IMR-90 (cell line): ENCODE measurements at regions not wholly inside any gene's neighbourhood (a gene's known extent, or its start where the extent isn't known, plus 50 kb on each side); places are given as distances from the start of the nearest gene placed in this dataset.

Experiments used
- ATAC-seq: fragments of 200-7000 bp; cut with Tn5 transposase; 2 replicates; pipeline ENCODE4 v1.9.1; 2020; ENCODE audit warnings: low read depth, mild to moderate bottlenecking, moderate library complexity
- BruUV-seq: library from RNA; stranded (reverse); fragments of 400-500 nt; replicated peaks from 2 replicates; lab custom pipeline; 2021; lab: Mats Ljungman, UMichigan
- CTCF ChIA-PET: fragments of 300-600 bp; formaldehyde crosslinking; extraction: SDS; loops from one replicate; lab custom pipeline; 2021; ENCODE audit warnings: antibody characterized with exemption; lab: Yijun Ruan, JAX
- POLR2A ChIA-PET: fragments of 300-600 bp; sonication (Branson Sonifier 250); formaldehyde crosslinking; loops from one replicate; lab custom pipeline; 2022; ENCODE audit warnings: antibody characterized with exemption; ENCODE audit not compliant: unreplicated experiment; lab: Charles Lee
- DNase-seq: peaks from one replicate; pipeline ENCODE4 v3.0.0; 2013
- H2AFZ ChIP-seq: replicated peaks from 2 replicates; pipeline ENCODE3; 2013; ENCODE audit warnings: low read length, mild to moderate bottlenecking; ENCODE audit not compliant: poor library complexity
- H2AK5ac ChIP-seq: 2 replicates; pipeline ENCODE4 v1.6.1; 2013; ENCODE audit warnings: low read depth, low read length, inconsistent platforms
- H2AK9ac ChIP-seq: replicated peaks from 2 replicates; pipeline ENCODE3; 2013; ENCODE audit warnings: mild to moderate bottlenecking, low read depth, low read length, moderate library complexity; ENCODE audit not compliant: poor library complexity
- H2BK120ac ChIP-seq: 2 replicates; pipeline ENCODE4 v1.6.1; 2013; ENCODE audit warnings: low read depth, low read length, inconsistent platforms
- H2BK15ac ChIP-seq: 3 replicates; pipeline ENCODE4 v1.6.1; 2013; ENCODE audit warnings: low read depth, low read length, inconsistent platforms
- H2BK20ac ChIP-seq: 2 replicates; pipeline ENCODE4 v1.6.1; 2013; ENCODE audit warnings: low read depth, mild to moderate bottlenecking, inconsistent platforms, low read length, moderate library complexity
- H2BK5ac ChIP-seq: 2 replicates; pipeline ENCODE4 v1.6.1; 2013; ENCODE audit warnings: mild to moderate bottlenecking, low read depth, low read length, inconsistent platforms; ENCODE audit not compliant: poor library complexity, severe bottlenecking
- H3K14ac ChIP-seq: replicated peaks from 2 replicates; pipeline ENCODE4 v1.6.1; 2013; ENCODE audit warnings: low read depth, low read length, inconsistent platforms
- H3K18ac ChIP-seq: 2 replicates; pipeline ENCODE4 v1.6.1; 2013; ENCODE audit warnings: low read depth, low read length, control low read depth
- H3K23ac ChIP-seq: 2 replicates; pipeline ENCODE4 v1.6.1; 2013; ENCODE audit warnings: low read depth, low read length, inconsistent platforms
- H3K27ac ChIP-seq: 2 replicates; pipeline ENCODE4 v1.5.1; 2013; ENCODE audit warnings: mild to moderate bottlenecking, control low read depth, low read length; ENCODE audit not compliant: insufficient read depth
- H3K27me3 ChIP-seq: 2 replicates; pipeline ENCODE4 v1.6.1; 2013; ENCODE audit warnings: low read length; ENCODE audit not compliant: control insufficient read depth, insufficient read depth
- H3K36me3 ChIP-seq: 2 replicates; pipeline ENCODE4 v1.6.1; 2013; ENCODE audit warnings: low read length, mixed read lengths; ENCODE audit not compliant: control insufficient read depth, insufficient read depth
- H3K4ac ChIP-seq: 2 replicates; pipeline ENCODE4 v1.6.1; 2013; ENCODE audit warnings: low read depth, low read length, inconsistent platforms
- H3K4me1 ChIP-seq: 2 replicates; pipeline ENCODE4 v1.6.1; 2013; ENCODE audit warnings: low read length, mixed read lengths; ENCODE audit not compliant: control insufficient read depth, insufficient read depth
- H3K4me2 ChIP-seq: 2 replicates; pipeline ENCODE4 v1.6.1; 2013; ENCODE audit warnings: low read depth, mild to moderate bottlenecking, control low read depth, low read length, moderate library complexity
- H3K4me3 ChIP-seq: 2 replicates; pipeline ENCODE4 v1.5.1; 2013; ENCODE audit warnings: low read depth, mild to moderate bottlenecking, control low read depth, low read length, moderate library complexity; ENCODE audit not compliant: insufficient read depth
- H3K56ac ChIP-seq: 2 replicates; pipeline ENCODE4 v1.6.1; 2013; ENCODE audit warnings: low read length, inconsistent platforms; ENCODE audit not compliant: insufficient read depth; ENCODE audit errors: extremely low read depth
- H3K79me1 ChIP-seq, 2 experiments: 2 replicates each; pipeline ENCODE4 v1.6.1; 2013; ENCODE audit warnings: low read length in 2 of 2, inconsistent platforms in 1 of 2, low read depth in 1 of 2
- H3K9ac ChIP-seq: 2 replicates; pipeline ENCODE4 v1.6.1; 2013; ENCODE audit warnings: low read depth, low read length, control low read depth
- H3K9me1 ChIP-seq: 2 replicates; pipeline ENCODE4 v1.6.1; 2013; ENCODE audit warnings: low read length, inconsistent platforms; ENCODE audit not compliant: insufficient read depth
- H3K9me3 ChIP-seq: 2 replicates; pipeline ENCODE4 v1.6.1; 2013; ENCODE audit warnings: low read length; ENCODE audit not compliant: control insufficient read depth, insufficient read depth
- H4K20me1 ChIP-seq: 2 replicates; pipeline ENCODE4 v1.6.1; 2013; ENCODE audit warnings: low read length, inconsistent platforms; ENCODE audit not compliant: insufficient read depth
- H4K5ac ChIP-seq: 2 replicates; pipeline ENCODE4 v1.6.1; 2013; ENCODE audit warnings: mild to moderate bottlenecking, low read depth, low read length, control low read depth
- H4K8ac ChIP-seq, 2 experiments: 2 replicates each; pipeline ENCODE4 v1.6.1; 2013; ENCODE audit warnings: low read depth in 2 of 2, low read length in 2 of 2, control low read depth in 1 of 2, inconsistent platforms in 1 of 2
- H4K91ac ChIP-seq: 2 replicates; pipeline ENCODE4 v1.6.1; 2013; ENCODE audit warnings: low read depth, low read length, inconsistent platforms; ENCODE audit not compliant: insufficient read depth
- BHLHE40 ChIP-seq: fragments of 150-350 bp; IDR thresholded peaks from 2 replicates; pipeline ENCODE4 v1.6.1; 2016; ENCODE audit warnings: mild to moderate bottlenecking, low read depth, low read length
- ELK1 ChIP-seq: fragments of 150-350 bp; IDR thresholded peaks from 2 replicates; pipeline ENCODE4 v1.6.1; 2016; ENCODE audit warnings: low read depth, mild to moderate bottlenecking, low read length, moderate library complexity, borderline replicate concordance
- MAFK ChIP-seq: IDR thresholded peaks from 2 replicates; pipeline ENCODE4 v1.6.1; 2012; ENCODE audit warnings: low read depth, low read length, improper control_type of control experiment
- NFE2L2 ChIP-seq: fragments of 150-350 bp; IDR thresholded peaks from 2 replicates; pipeline ENCODE4 v1.6.1; 2016; ENCODE audit warnings: low read depth, mild to moderate bottlenecking, low read length
- POLR2A ChIP-seq: IDR thresholded peaks from 2 replicates; pipeline ENCODE4 v1.6.1; 2012; ENCODE audit warnings: mild to moderate bottlenecking, low read depth, low read length
- RAD21 ChIP-seq: IDR thresholded peaks from 2 replicates; pipeline ENCODE4 v1.6.1; 2012; ENCODE audit warnings: low read length, improper control_type of control experiment
- WGBS, 2 experiments: methylation state at CpG; one replicate each; pipeline versions ENCODE4 v1.1.5 to v1.1.7; 2013; ENCODE audit warnings: missing lambda C conversion rate in 2 of 2; ENCODE audit not compliant: insufficient read length in 1 of 2; ENCODE audit errors: extremely low coverage in 2 of 2; 5-methylcytosine and 5-hydroxymethylcytosine counted together
- dilution Hi-C: fragments of 300-500 bp; cut with HindIII; formaldehyde crosslinking; loops from one replicate; pipeline ENCODE4 v1.14.3; 2018; ENCODE audit warnings: low sequenced_read_pairs; ENCODE audit not compliant: unreplicated experiment
- in situ Hi-C: fragments of 300-500 bp; cut with MboI; formaldehyde crosslinking; loops from 3 replicates; pipeline ENCODE4 v1.14.3; 2019; ENCODE audit warnings: low sequenced_read_pairs, inconsistent platforms, mixed read lengths
- intact Hi-C: fragments of 100-400 bp; cut with micrococcal nuclease; formaldehyde crosslinking; loops from 2 replicates; pipeline ENCODE4 v1.10.0; 2022

GRCh38 chr1:193703655-193704054, 517.2 kb upstream of the B3GALT2 start:
- Histone ChIP-seq H4K5ac (no peak overlapping the region), H3K23ac (no peak overlapping the region), H2BK15ac (no peak overlapping the region), H3K56ac (no peak overlapping the region), H4K20me1 (no peaks in the 10 kb centered on the region), H3K9me3 (peaks cover 3% of the 10 kb centered on the region; the same call in 1 of the 2 replicates), H3K4me2 (no peak overlapping the region), H3K79me1 (no peaks in the 10 kb centered on the region), H2AK9ac (no peak overlapping the region), H2AFZ (no peak overlapping the region), H4K91ac (no peak overlapping the region), H3K27me3 (no peaks in the 10 kb centered on the region), H4K8ac (no peak overlapping the region), H3K4ac (no peak overlapping the region), H3K14ac (no peak overlapping the region), H3K4me3 (no peak overlapping the region), H2BK20ac (no peak overlapping the region), H3K27ac (no peak overlapping the region), H2BK120ac (no peak overlapping the region), H3K9me1 (peaks cover 4% of the 10 kb centered on the region), H3K18ac (no peak overlapping the region), H3K36me3 (no peaks in the 10 kb centered on the region), H3K9ac (no peak overlapping the region), H3K4me1 (peaks cover 8% of the 10 kb centered on the region), H2AK5ac (no peak overlapping the region), H2BK5ac (no peak overlapping the region)
- in situ Hi-C loops = no loop called here
- WGBS, 2 experiments = 100% methylated on average over 1 of the region's 1 CpG; no CpG with 5 or more reads in 1 of the 2 experiments
- intact Hi-C loops = no loop called here
- ChIA-PET CTCF (no interaction called here), POLR2A (no interaction called here)
- BruUV-seq = no TSS peak
- ATAC-seq (no peak), DNase-seq (no peak)
- dilution Hi-C loops = no loop called here
- no peak for TF ChIP-seq ELK1
- no peak for TF ChIP-seq NFE2L2
- no peak for TF ChIP-seq POLR2A
- TF ChIP-seq RAD21 = no peak
- TF ChIP-seq BHLHE40 = no peak
- TF ChIP-seq MAFK = no peak
